ENCODE measurements at regions not wholly inside any gene's neighbourhood (a gene's known extent, or its start where the extent isn't known, plus 50 kb on each side); places are given as distances from the start of the nearest gene placed in this dataset.
"Not testable (repeated sequence)": the region's sequence is repeated elsewhere in the genome, so short reads cannot be mapped to it uniquely, and the experiment has no call there.

DNA sequence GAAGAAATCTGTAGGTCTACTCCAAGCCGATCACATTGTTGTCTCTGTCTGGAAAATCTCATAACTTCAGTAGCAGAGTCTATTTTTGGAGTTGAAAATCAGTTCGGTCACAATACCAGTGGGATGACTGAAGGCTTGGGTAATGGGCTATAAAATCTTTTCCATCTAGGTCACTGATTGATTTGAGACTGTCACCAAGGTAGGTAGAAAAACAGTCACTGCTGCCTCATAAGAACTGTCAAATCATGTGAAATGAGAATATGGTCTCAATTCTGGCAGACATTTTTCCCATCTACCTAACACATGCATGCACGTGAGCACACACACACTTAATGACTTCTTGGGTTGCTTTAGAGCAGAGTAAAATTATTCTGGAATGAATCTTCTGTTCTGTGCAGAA lies 1162.8 kb upstream of the CITED2 start:
- Histone ChIP-seq H3K4me3 (ENCODE audit: low read length in 2 of 2) (no peak overlapping the region), H3K27me3 (ENCODE audit: control insufficient read depth in 2 of 2, insufficient read depth in 1 of 2, low read length in 1 of 2) (no peaks in the 10 kb centered on the region), H3K4me1 (ENCODE audit: control insufficient read depth in 2 of 2, insufficient read depth in 2 of 2, low read length in 2 of 2) (no peaks in the 10 kb centered on the region), H3K9me3 (ENCODE audit: control insufficient read depth in 2 of 2, insufficient read depth in 1 of 2, low read length in 1 of 2) (no peaks in the 10 kb centered on the region), H3K27ac (ENCODE audit: low read depth in 1 of 2, low read length in 1 of 2) (no peak overlapping the region), H3K36me3 (ENCODE audit: control insufficient read depth in 2 of 2, insufficient read depth in 2 of 2, low read length in 1 of 2) (no peaks in the 10 kb centered on the region)
- DNase-seq (ENCODE audit: low read depth in 6 of 9, low spot score in 9 of 9), result no peak
- WGBS, result 96% methylated on average over 3 of the region's 3 CpGs

DNA sequence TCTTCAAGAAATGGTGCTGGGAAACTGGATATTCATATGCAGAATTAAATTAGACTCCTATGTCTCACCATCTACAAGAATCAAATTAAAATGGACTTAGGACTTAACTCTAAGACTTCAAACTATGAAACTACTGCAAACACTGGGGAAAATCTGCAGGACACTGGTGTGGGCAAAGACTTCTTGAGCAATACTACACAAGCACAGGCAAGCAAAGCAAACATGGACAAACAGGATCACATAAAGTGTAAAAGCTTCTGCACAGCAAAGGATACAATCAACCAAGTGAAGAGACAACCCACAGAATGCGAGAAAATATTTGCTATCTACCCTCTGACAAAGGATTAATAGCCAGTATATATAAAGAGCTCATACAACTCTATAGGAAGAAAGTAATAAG lies 1161.1 kb upstream of the CITED2 start:
- Histone ChIP-seq H3K9me3 (ENCODE audit: control insufficient read depth in 2 of 2, insufficient read depth in 1 of 2, low read length in 1 of 2) (no peaks in the 10 kb centered on the region), H3K36me3 (ENCODE audit: control insufficient read depth in 2 of 2, insufficient read depth in 2 of 2, low read length in 1 of 2) (no peaks in the 10 kb centered on the region), H3K27ac (ENCODE audit: low read depth in 1 of 2, low read length in 1 of 2) (no peak overlapping the region), H3K4me3 (ENCODE audit: low read length in 2 of 2) (no peak overlapping the region), H3K27me3 (ENCODE audit: control insufficient read depth in 2 of 2, insufficient read depth in 1 of 2, low read length in 1 of 2) (no peaks in the 10 kb centered on the region), H3K4me1 (ENCODE audit: control insufficient read depth in 2 of 2, insufficient read depth in 2 of 2, low read length in 2 of 2) (no peaks in the 10 kb centered on the region)
- no peak for DNase-seq (ENCODE audit: low read depth in 6 of 9, low spot score in 9 of 9)
- 92% methylated on average over 1 of the region's 1 CpG for WGBS

DNA sequence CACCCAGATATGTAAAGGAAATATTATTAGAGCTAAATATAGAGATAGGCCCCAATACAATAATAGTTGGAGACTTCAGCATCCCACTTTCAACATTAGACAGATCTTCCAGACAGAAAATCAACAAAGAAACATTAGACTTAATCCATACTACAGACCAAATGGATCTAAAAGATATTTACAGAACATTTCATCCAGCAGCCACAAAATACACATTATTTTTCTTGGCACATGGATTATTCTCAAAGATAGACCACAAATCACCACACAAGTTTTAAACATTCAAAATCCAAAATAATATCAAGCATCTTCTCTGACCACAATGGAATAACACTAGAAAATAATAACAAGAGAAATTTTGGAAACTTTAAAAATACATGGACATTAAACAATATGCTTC lies 1159.1 kb upstream of the CITED2 start:
- no peaks in the 10 kb centered on the region for H3K36me3 ChIP-seq (ENCODE audit: control insufficient read depth in 2 of 2, insufficient read depth in 2 of 2, low read length in 1 of 2)
- H3K27me3 ChIP-seq (ENCODE audit: control insufficient read depth in 2 of 2, insufficient read depth in 1 of 2, low read length in 1 of 2), result no peaks in the 10 kb centered on the region
- H3K27ac ChIP-seq (ENCODE audit: low read depth in 1 of 2, low read length in 1 of 2), result no peak overlapping the region
- no peaks in the 10 kb centered on the region for H3K4me1 ChIP-seq (ENCODE audit: control insufficient read depth in 2 of 2, insufficient read depth in 2 of 2, low read length in 2 of 2)
- DNase-seq (ENCODE audit: low read depth in 6 of 9, low spot score in 9 of 9), result no peak
- H3K9me3 ChIP-seq (ENCODE audit: control insufficient read depth in 2 of 2, insufficient read depth in 1 of 2, low read length in 1 of 2), result no peaks in the 10 kb centered on the region
- no peak overlapping the region for H3K4me3 ChIP-seq (ENCODE audit: low read length in 2 of 2)

DNA sequence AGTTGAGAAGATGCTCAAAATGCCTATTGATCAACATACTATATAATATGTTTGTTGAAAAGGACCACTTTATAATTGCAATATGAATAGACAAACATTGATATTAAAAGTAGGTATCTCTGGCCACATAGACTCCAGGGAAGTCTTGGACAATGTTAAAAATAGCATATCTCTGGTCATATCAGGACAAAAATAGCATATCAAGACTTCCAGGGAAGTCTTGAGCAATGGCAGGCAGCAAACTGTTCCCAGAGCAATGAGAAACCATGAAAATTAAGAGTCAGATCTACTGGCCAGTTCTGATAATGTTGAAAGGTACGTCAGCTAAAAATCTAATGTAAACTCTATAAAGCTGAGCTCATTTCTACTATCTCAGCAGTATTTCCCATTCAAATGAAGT lies 1130.3 kb upstream of the CITED2 start:
- H3K4me3 ChIP-seq (ENCODE audit: low read length in 2 of 2), result no peak overlapping the region
- no peaks in the 10 kb centered on the region for H3K9me3 ChIP-seq (ENCODE audit: control insufficient read depth in 2 of 2, insufficient read depth in 1 of 2, low read length in 1 of 2)
- H3K27ac ChIP-seq (ENCODE audit: low read depth in 1 of 2, low read length in 1 of 2), result no peak overlapping the region
- no peaks in the 10 kb centered on the region for H3K4me1 ChIP-seq (ENCODE audit: control insufficient read depth in 2 of 2, insufficient read depth in 2 of 2, low read length in 2 of 2)
- H3K36me3 ChIP-seq (ENCODE audit: control insufficient read depth in 2 of 2, insufficient read depth in 2 of 2, low read length in 1 of 2), result no peaks in the 10 kb centered on the region
- 100% methylated on average over 1 of the region's 1 CpG for WGBS
- DNase-seq (ENCODE audit: low read depth in 6 of 9, low spot score in 9 of 9), result no peak
- H3K27me3 ChIP-seq (ENCODE audit: control insufficient read depth in 2 of 2, insufficient read depth in 1 of 2, low read length in 1 of 2), result no peaks in the 10 kb centered on the region

DNA sequence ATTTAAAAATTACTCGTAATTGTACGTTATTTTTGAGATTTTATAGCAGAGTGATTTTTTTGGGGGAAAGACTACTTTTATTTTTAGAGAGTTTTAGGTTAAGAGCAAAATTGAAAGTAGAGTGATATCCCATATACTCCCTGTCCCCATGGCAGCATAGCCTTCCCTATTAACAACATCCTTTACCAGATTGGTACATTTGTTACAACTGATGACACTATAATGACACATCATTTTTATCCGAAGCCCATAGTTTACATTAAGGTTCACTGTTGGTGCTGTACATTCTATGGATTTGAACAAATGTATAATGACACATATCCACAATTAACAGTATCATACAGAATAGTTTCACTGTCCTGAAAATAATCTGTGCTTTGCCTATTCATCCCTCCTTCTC lies 1126.4 kb upstream of the CITED2 start:
- Histone ChIP-seq H3K4me3 (ENCODE audit: low read length in 2 of 2) (no peak overlapping the region), H3K9me3 (ENCODE audit: control insufficient read depth in 2 of 2, insufficient read depth in 1 of 2, low read length in 1 of 2) (no peaks in the 10 kb centered on the region), H3K4me1 (ENCODE audit: control insufficient read depth in 2 of 2, insufficient read depth in 2 of 2, low read length in 2 of 2) (no peaks in the 10 kb centered on the region), H3K27ac (ENCODE audit: low read depth in 1 of 2, low read length in 1 of 2) (no peak overlapping the region), H3K36me3 (ENCODE audit: control insufficient read depth in 2 of 2, insufficient read depth in 2 of 2, low read length in 1 of 2) (no peaks in the 10 kb centered on the region), H3K27me3 (ENCODE audit: control insufficient read depth in 2 of 2, insufficient read depth in 1 of 2, low read length in 1 of 2) (no peaks in the 10 kb centered on the region)
- 96% methylated on average over 3 of the region's 3 CpGs for WGBS
- no peak for DNase-seq (ENCODE audit: low read depth in 6 of 9, low spot score in 9 of 9)

DNA sequence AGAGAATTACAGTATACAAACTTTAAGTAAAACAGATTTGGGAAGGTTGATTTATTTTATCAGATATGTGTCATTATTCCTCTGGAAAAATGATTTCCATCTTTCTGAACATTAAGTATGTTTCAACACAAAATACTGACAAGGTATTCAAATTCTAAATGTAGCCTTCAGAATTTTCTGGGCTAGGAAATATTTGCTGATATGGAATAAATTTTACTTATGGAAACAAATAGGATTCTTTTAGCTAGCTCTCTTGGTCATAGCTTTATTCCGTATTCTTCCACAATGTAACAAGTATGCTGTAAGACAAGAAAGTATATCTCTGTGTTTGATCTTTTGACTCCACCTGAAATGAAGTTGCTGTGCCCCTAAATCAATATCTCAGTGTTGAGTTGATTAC lies 1125.2 kb upstream of the CITED2 start:
- no peaks in the 10 kb centered on the region for H3K36me3 ChIP-seq (ENCODE audit: control insufficient read depth in 2 of 2, insufficient read depth in 2 of 2, low read length in 1 of 2)
- no peaks in the 10 kb centered on the region for H3K4me1 ChIP-seq (ENCODE audit: control insufficient read depth in 2 of 2, insufficient read depth in 2 of 2, low read length in 2 of 2)
- WGBS, result 99% methylated on average over 1 of the region's 1 CpG
- no peaks in the 10 kb centered on the region for H3K9me3 ChIP-seq (ENCODE audit: control insufficient read depth in 2 of 2, insufficient read depth in 1 of 2, low read length in 1 of 2)
- no peak overlapping the region for H3K4me3 ChIP-seq (ENCODE audit: low read length in 2 of 2)
- no peak for DNase-seq (ENCODE audit: low read depth in 6 of 9, low spot score in 9 of 9)
- no peaks in the 10 kb centered on the region for H3K27me3 ChIP-seq (ENCODE audit: control insufficient read depth in 2 of 2, insufficient read depth in 1 of 2, low read length in 1 of 2)
- H3K27ac ChIP-seq (ENCODE audit: low read depth in 1 of 2, low read length in 1 of 2), result no peak overlapping the region

DNA sequence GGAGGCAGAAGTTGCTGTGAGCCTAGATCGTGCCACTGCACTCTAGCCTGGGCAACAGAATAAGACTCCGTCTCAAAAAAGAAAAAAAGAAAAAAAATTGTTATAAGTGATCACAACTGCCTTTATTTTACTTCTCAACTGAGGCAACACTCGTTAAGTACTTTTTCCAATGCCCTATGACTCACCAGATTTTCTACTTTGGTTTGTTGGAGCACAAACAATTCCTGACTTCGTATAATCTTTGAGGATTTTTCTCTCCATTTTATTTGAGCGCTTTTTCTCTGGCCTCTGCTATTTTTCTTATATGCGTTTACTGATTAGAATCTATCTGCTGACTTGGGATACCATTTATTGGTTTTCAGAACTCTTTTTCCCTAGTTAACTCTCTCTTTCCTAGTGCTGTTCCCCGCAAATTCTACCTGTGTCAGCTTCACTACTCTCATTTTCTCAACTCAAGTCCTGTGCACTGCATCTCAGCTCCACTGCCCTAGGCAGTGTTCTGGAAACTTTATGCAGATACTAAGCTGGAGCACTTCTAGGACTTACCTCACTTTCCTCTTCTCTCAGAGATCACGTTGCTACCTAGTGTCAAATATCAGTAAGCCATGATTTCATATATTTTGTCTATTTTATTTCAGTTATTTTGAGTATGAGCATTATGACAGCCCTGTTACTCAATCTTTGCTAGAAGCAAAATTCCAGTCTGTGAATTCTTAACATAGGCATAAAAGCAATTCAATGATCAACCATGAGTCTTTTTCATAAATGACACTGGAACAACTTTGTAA lies 1120.1 kb upstream of the CITED2 start:
- no peak for DNase-seq (ENCODE audit: low read depth in 6 of 9, low spot score in 9 of 9)
- Histone ChIP-seq H3K4me3 (ENCODE audit: low read length in 2 of 2) (no peak overlapping the region), H3K27me3 (ENCODE audit: control insufficient read depth in 2 of 2, insufficient read depth in 1 of 2, low read length in 1 of 2) (no peaks in the 10 kb centered on the region), H3K9me3 (ENCODE audit: control insufficient read depth in 2 of 2, insufficient read depth in 1 of 2, low read length in 1 of 2) (no peaks in the 10 kb centered on the region), H3K27ac (ENCODE audit: low read depth in 1 of 2, low read length in 1 of 2) (no peak overlapping the region), H3K36me3 (ENCODE audit: control insufficient read depth in 2 of 2, insufficient read depth in 2 of 2, low read length in 1 of 2) (no peaks in the 10 kb centered on the region), H3K4me1 (ENCODE audit: control insufficient read depth in 2 of 2, insufficient read depth in 2 of 2, low read length in 2 of 2) (no peaks in the 10 kb centered on the region)
- WGBS, result 95% methylated on average over 8 of the region's 8 CpGs

DNA sequence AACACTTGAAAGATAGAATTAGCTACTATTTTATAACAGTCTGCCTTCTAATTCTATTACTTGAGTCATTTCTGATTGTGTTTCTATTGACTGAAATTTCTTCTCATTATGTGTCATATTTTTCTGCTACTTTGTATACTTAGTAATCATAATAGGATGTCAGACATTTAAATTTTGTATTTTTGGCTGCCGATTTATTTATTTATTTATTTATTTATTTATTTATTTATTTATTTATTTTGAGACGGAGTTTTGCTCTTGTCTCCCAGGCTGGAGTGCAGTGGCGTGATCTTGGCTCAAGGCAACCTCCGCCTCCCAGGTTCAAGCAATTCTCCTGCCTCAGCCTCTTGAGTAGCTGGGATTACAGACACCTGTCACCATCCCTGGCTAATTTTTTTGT lies 1119.0 kb upstream of the CITED2 start:
- H3K27ac ChIP-seq (ENCODE audit: low read depth in 1 of 2, low read length in 1 of 2); H3K4me3 ChIP-seq (ENCODE audit: low read length in 2 of 2); DNase-seq (ENCODE audit: low read depth in 6 of 9, low spot score in 9 of 9); H3K9me3 ChIP-seq (ENCODE audit: control insufficient read depth in 2 of 2, insufficient read depth in 1 of 2, low read length in 1 of 2); H3K36me3 ChIP-seq (ENCODE audit: control insufficient read depth in 2 of 2, insufficient read depth in 2 of 2, low read length in 1 of 2); H3K4me1 ChIP-seq (ENCODE audit: control insufficient read depth in 2 of 2, insufficient read depth in 2 of 2, low read length in 2 of 2); H3K27me3 ChIP-seq (ENCODE audit: control insufficient read depth in 2 of 2, insufficient read depth in 1 of 2, low read length in 1 of 2): not testable (repeated sequence)
- WGBS, result 96% methylated on average over 4 of the region's 4 CpGs

DNA sequence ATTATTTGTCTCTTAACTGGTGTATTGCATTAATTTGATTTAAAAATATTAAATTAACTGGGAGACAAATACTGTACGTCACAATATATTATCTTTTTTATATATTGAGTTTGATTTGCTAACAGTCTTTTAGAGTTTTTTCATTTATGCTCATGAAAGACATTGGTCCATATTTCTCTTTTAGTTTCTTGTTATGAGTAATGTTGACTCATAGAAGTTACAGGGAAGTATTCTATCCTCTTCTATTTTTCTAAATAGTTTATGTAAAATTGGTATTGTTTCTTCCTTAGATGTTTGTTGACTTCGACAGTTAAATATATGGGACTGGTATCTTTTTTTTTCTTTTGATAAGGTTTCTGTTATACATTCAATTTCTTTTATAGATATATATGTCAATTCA lies 1115.6 kb upstream of the CITED2 start:
- no peak for DNase-seq (ENCODE audit: low read depth in 6 of 9, low spot score in 9 of 9)
- Histone ChIP-seq H3K9me3 (ENCODE audit: control insufficient read depth in 2 of 2, insufficient read depth in 1 of 2, low read length in 1 of 2) (peaks cover 0 to 5% of the 10 kb centered on the region in 2 donors), H3K27me3 (ENCODE audit: control insufficient read depth in 2 of 2, insufficient read depth in 1 of 2, low read length in 1 of 2) (no peaks in the 10 kb centered on the region), H3K4me3 (ENCODE audit: low read length in 2 of 2) (no peak overlapping the region), H3K36me3 (ENCODE audit: control insufficient read depth in 2 of 2, insufficient read depth in 2 of 2, low read length in 1 of 2) (no peaks in the 10 kb centered on the region), H3K4me1 (ENCODE audit: control insufficient read depth in 2 of 2, insufficient read depth in 2 of 2, low read length in 2 of 2) (no peaks in the 10 kb centered on the region), H3K27ac (ENCODE audit: low read depth in 1 of 2, low read length in 1 of 2) (no peak overlapping the region)
- 94% methylated on average over 2 of the region's 2 CpGs for WGBS

All from thymus (tissue), 11 donors.